GM18511 (cell line): ENCODE measurements at regions not wholly inside any gene's neighbourhood (a gene's known extent, or its start where the extent isn't known, plus 50 kb on each side); places are given as distances from the start of the nearest gene placed in this dataset.
"Not testable (repeated sequence)": the region's sequence is repeated elsewhere in the genome, so short reads cannot be mapped to it uniquely, and the experiment has no call there.

ENCODE experiments used
- ATAC-seq: cut with Tn5 transposase; IDR thresholded peaks from one replicate; pipeline ENCODE4 v1.9.1; 2021; ENCODE audit warnings: mild to moderate bottlenecking, moderate library complexity; ENCODE audit not compliant: unreplicated experiment

DNA sequence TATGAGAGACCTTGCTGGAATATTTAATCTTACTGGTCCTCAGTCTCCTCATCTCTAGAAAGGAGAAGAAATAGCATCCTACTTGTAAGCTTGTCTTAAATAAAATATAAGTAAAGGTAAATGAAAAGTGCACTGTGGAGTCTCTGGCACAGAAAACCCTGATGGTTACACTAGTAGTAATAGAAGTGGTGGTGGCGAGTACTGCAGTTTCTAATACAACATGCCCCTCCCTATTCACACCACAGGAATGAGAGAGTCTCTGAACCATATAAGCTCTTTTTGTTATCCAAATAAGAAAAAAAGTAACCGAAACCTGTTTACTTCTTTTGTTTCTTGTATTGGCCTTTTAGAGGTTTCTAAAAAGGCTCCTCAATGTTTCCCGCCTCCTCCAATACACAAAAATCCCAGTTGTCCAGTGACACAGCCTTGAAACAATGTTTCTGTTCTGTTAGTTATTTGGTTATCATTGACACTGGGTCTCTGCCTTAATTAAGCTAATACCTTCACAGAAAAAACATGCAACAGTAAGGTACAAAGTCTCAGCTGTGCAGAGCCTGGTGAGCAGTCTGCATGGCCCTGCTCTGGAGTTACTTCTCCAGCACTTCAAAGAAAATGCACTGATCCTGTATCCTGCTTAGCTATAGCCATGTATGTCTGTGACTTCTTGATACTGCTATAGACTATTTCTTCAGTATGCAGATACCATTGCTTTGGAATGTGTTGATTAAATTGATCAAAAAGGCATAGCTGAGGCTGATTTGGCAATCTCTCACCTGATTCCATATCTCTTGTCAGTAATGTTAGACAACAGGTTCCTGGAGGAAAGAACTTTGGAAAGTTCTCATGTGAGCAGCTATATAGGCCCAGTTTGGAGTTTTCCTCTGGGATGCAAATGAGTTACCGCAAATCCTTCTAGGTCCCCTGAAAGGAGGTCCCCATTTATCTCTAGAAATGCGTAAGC is 315.6 kb upstream of the IL12A start:
- peak; percentile 64 for ATAC-seq

DNA sequence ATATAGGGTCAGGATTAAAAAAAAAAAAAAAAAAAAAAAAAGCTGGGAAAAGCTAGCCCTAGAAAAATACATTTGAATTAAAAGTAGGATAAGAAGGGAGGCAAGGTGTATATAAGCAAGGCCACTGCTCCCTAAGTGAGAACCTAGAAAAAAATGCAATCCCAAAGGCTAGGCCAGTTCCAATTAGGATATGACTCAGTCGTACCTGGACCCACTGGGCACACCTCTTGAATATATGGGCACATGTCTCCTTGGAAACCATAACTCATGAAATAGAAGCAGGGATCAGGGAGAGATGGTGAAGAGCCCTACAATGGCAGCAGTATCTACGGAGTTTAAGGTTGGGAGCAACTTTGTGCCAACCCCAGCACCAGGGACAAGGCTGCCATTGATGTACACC is 314.1 kb upstream of the IL12A start:
- no peak for ATAC-seq

DNA sequence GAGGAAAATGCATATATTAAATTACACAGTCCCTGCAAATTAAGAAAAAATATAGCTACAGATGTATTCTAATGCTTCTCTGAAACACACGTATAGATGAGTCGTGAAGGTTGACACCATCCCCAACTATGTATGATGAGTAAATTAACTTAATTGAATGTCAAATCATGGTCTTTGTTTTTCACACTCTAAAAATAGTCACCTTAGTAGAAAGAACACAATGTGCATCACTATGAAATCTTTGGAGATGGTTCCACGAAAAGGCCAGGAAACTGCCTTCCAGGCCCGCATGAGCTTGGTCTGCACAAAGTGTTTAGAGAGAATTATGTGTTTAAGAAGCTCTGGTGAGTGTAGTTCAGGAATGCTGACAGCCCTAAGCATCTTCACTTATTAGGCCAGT is 313.4 kb upstream of the IL12A start:
- ATAC-seq = no peak

DNA sequence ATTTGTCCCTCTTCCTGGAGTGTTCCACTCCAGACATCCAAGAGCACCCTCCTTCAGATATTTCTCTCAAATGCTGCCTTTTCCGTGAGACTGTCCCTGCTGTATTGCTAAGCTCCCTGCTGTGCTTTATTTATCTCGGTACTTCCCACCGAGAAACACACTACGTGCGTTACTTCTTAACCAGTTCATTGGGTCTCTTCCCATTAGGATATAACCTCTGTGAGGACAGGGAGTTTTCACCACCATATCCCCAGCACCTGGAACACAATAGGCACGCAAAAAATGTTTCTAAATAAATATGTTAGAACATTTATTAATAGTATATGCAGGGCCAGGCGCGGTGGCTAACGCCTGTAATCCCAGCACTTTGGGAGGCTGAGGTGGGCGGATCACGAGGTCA is 308.7 kb upstream of the IL12A start:
- no peak for ATAC-seq

DNA sequence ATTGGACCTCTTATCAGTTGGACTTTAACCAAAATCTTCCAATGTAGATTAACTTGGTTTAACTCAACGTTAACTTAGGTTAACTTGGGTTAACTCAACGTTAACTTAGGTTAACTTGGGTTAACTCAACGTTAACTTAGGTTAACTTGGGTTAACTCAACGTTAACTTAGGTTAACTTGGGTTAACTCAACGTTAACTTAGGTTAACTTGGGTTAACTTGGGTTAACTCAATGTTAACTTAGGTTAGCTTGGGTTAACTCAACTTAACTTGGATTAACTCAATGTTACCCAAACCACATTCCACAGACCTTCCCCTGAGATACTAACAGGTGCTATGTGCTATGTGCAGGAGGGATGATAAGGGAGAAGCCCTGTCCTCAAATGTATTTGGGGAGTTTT is 306.9 kb upstream of the IL12A start:
- ATAC-seq = not testable (repeated sequence)

DNA sequence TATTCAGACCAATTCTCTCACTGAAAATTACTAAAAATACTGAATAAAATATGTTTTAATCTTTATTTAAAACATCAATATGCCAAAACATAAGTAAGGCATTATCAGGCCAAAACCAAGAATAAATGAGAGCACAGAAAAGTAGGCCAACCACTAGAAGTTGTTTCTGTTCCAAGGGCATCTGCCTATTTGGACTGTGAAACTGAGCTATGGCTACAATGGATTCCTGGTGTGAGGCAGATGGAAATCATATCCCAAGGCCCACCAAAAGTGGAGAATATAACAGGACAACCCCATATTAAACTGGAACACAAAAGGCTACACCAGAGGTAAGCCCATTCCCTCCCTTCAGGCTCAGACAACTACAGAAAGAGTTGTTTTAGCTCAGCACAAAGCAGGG is 302.8 kb upstream of the IL12A start:
- ATAC-seq = no peak

DNA sequence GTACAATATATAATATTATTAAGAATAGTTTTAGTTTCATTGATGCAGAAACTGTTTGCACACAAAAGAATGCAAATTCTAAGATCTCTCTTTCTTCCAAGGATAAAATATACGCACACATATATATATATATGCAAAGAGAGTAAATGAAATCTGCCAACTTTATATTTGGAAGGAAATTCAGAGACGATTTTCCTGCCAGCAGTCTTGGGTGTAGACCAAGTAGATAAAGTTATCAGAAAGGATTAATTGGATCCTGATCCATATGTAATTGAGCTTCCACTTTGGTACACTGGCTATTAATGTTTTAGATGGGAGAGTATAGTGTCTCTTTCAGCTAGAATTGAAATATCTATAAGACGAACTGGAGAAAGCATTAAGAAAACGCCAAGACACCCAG is 295.4 kb upstream of the IL12A start:
- no peak for ATAC-seq

DNA sequence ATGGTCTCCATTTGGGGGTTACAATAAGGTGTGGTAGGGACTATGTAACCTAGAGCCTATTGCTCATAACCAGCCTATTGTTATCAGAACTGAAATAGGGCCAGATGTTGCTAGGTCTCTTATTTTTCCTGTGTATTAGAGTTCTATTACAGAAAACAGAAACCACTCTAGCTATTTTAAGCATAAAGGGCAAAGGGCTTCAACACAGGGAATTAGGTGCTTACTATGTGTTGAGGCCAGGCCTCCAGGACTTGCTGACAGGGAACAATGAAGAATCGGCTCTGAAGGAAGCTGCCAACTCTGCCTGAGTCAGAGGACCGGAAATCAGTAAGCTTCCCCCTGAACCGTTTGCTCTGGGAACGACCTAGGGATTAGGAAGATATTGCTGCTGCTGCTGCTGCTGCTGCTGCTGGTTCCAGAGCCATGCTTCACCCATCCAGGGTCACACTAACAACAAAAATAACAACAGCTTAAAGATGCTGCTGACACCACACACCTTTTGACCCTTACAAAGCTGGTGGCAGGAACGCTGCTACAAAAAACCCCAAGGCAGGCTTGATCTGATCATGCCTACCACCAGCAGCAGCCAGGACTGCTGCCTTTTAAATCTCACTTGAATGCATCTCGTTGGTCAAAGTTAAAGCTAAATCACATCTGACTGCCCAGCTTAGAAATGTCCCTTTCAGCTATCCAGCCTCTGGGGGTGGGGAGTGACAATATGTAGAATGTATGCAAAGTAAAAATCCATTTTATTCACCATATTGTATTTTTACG is 276.9 kb upstream of the IL12A start:
- ATAC-seq = no peak

DNA sequence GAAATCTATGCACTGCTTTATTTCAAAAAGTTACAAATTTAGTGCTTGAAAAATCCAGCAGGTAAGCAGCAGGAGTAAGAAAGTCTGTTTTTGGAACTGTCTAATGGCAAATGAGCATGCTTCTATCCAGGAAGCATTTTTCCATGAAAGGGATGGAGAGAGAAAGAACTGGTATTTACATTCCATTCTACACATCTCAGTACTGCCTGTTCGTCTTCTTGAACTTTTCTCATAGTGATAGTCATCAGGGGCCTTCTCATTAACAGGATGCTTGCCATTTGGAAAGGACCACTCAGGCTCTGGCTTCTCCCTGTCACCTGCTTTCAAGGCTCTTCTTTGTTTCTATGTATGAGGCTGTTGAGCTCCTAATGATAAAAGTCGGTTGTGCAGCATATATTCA is 267.3 kb upstream of the IL12A start:
- no peak for ATAC-seq

DNA sequence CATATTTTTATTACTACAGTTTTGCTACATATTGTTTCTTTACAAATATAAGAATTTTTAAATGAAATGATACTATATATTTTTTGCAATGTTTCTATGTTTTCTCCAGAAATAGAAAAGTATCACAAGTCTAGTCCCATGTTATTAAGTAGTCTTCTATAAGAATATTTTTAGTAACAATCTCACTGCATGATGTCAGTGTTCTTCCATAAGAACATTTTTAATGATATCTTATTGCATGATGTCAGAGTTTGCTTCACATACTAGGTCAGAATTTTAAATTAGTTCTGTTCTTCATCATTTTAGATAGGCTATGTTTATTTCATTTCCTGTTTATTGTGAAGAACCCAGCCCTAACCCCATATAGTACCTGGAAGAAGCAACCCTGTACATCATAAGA is 265.3 kb upstream of the IL12A start:
- ATAC-seq = no peak

DNA sequence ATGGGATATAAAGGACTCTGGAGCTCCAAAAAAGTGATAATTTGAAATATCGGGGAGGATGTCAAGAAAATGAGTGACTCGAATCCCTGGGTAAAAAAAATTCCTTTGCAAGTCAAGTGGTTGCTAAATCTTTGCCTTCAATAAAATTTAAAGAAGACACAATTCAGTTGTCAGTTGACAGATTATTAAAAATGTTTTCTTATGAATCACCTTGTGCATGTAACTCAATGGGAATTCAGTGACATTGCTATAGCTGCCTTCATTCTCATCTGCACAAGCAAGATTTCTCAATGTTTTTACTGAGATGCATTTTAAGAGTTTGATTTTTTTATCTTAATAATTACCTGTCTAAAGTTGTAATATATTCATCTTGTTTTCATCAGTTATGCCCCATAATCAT is 264.0 kb upstream of the IL12A start:
- ATAC-seq = no peak

DNA sequence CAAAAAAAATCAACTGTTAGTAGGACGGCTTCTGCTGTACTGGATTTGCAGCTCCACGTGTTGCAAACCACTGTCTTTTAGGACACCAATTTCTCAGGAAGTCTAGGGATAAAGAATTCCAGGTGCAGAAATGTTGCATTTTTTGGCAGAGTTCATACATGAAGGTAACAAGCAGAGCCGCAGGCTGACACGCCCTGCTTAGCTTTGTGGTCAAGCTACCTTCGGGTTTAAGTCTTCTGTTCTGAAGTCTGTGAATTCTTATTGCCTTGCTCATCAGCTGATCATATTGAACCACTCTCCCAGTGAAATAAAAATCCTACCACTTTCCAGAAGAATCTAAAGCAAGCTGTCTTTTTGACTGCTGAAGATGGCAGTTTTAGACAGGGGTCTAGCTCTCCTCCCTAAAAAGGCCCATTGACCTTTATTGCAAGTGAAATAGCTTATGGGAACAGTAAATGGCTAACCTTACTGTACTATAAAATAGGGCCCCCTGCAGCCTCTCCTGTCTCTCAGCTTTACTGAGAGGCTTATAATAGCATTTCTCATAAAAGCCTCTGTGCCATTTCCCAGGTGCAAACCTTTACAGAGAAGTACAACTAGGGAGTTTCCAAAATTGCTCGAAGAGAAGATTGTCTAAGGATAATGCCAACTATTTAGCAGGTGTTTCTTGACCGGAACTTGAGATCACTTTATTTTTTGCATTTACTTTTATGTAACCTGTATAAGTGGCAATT is 262.2 kb upstream of the IL12A start:
- no peak for ATAC-seq

DNA sequence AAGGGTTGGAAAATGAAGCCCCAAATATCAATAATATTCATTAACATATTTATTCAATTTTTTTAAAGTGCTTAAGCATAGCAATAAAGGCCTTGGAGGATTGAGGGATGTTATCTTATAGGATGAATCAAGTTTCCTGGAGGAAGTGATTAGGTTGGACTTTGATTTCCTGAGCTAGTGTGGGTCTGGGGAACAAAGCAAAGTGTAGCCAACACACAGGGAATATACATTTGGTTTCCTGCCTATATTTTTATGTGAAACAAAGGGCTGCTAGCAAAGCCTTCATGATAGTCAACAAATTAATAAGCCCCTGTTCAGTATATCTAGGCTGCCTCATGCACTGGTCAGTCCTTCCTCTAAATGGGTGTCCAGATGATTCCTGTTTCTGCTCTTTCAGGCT is 261.1 kb upstream of the IL12A start:
- no peak for ATAC-seq

DNA sequence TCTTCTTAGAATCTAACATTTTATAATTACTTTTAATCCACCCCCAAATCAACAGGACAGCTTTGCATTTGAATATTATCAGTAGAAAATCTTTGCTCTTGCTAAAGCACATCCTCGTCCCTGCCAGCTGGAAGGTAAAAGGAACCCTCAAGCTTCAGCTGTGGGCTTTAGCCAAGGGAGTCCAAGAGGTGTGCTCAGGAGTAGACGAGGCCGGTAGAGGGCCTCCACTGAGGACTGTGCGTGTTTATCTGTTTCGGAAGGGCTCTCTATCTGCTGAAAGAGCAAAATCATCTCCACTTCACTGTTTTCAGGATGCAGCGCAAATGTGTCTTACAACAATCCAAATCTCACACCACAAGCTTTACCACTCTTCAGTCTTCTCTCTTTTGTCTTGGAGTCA is 257.4 kb upstream of the IL12A start:
- ATAC-seq = no peak

DNA sequence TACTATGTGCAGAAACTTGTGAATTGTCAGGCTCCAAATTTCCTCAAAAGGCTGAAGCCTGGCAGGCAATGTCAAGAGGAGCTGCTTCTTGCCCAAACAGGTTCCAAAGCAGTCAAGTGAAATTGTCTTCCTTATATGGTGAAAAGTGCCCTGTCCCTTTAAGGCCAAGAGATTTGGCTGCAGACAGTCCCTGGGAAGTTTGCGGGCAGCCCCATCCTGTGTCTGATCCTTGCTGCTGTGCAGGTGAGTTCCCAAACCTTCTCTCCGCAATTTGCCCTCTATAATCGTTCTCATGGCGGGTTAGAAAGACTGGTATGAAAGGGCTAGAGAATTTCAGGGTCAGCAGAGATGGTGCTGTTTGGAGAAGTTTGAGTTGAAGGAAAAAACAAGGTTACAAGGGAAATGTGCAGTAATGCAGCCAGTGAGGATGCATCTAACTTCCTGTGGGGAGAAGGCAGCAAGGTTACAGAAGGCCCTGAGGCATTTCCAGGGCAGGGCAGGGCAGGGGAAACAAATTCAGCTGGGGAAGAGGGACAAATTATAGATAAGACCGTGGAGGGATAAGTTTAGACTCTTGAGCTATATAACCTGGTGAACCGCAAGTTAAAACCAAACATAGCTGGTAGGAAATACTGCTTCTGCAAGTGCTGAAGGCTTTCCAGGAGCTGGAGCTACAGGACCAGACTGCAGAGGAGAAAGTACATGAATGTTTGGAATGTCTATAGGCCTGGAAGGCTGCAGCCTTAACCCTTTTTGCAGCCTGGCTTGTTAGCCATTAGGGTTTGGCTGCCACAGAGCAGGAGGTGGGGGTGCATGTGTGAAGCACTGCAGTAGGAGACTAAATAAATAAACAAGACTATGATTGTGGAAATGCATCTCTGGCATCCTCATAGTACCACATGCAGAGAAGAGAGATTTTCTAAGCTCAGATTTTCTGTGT is 256.2 kb upstream of the IL12A start:
- ATAC-seq = no peak

DNA sequence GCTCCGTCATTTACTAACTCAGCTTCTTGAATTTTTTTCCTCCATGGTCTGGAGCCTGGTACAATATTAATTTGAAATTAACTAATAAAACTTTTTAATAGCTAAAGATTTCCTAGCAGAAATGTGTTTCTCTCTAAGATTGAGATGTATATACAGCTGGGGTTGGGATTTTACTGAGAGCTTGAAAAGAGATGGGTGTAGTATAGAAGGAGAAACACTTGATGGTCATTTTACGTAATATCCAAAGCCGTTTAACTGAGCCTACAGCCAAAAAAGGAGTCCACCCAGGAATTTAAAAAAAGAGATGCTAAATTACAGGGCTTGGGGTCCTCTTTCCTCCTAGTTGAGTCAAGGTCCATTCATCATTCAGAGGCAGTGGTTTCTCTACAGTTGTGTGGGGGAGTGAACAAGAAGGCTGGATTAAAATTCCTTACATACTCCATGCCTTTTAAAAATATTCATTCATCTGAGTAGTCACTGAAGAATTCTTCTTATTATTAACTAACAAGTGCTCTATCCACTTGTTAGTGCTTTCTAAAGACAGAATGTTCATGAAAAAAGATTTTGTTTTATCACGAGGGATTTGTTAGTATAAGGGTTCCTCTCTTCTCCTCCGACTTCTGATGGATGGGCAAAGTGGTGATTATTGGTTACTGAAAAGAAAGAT is 255.3 kb upstream of the IL12A start:
- ATAC-seq = no peak

DNA sequence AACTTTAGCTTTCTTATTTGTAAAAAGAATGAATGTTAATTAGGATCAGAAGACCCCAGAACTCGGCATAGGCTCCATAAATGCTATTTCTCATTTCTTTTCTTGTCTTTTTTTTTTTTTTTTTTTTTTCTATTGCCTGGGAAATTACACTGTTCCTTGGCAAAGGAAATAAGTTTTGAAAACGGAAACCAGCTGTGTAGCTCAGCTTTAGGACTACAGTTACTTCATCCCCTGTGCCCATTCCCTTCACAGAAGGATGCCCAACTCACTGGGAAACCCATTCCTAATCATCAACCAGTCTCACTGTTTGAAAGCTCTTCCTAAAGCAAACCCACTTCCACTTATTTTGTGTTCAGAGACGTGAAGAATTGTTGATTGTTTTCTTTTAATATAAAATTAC is 254.0 kb upstream of the IL12A start:
- no peak for ATAC-seq

DNA sequence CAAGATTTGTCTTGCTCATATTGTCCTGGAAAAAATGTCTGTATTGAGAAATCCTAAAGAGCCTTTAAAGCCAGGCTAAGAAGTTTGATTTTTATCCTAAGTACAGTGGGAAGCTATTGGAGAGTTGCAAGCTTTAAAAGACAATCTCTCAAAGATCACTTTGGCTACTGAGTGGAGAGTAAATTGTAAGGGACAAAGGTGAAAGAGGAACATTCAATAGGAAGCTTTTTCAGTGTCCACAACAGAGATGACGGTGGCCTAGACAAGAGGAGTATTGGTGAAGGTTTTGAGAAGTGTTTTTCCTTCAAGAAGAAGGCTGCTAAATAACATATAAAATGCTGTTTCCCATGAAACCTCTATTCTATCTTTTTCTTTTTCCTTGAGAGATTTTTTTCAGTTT is 249.5 kb upstream of the IL12A start:
- ATAC-seq = no peak

DNA sequence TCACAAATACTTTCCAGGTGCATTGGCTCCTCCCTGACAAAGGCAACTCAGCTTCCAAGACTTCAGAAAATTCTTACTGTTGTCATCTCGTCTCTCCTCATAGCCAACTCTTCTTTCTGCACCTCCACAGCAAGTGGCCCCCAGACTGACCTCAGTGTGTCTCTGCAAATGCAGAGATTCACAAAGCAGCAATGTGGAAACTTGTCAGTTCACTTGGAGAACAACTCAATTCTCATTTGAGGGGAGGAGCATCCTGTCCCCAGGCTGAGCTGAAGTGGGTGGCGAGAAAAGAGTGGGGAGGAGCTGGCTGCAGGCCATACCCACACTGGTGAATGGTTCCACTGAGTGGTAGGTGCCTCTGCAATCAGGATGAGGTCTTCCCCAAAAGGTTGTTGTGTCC is 248.7 kb upstream of the IL12A start:
- ATAC-seq = no peak

DNA sequence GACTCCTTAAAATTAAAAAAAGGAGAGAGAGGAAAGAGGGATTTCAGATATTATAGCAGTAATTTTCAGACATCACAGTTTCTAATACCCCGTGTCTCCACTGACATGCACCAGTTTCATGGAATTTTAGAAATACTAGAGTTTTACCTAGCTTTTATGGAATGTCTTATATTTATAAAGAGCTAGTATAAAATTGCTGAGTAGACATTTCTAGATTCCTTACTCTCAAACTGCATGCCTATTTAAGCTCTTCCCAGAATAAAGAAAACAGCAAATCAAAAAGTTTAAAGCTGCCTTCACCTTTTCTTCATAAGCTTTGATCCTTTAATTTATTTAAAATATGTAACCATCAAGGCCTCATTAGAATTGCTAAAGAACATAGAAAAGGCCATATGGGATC is 247.4 kb upstream of the IL12A start:
- ATAC-seq = no peak
